K562 (cell line): ENCODE measurements at regions not wholly inside any gene's neighbourhood (a gene's known extent, or its start where the extent isn't known, plus 50 kb on each side); places are given as distances from the start of the nearest gene placed in this dataset.

Source experiments
- ATAC-seq: fragments of 200-7000 bp; cut with Tn5 transposase; 3 replicates; pipeline ENCODE4 v1.9.1; 2020; ENCODE audit warnings: moderate library complexity
- BruUV-seq: library from RNA; stranded (reverse); fragments of 400-500 nt; replicated peaks from 2 replicates; lab custom pipeline; 2021; lab: Mats Ljungman, UMichigan
- CTCF ChIA-PET: fragments of 300-600 bp; formaldehyde crosslinking; extraction: SDS; loops from one replicate; lab custom pipeline; 2021; ENCODE audit warnings: low intra/inter-chr PET ratio; lab: Yijun Ruan, JAX
- POLR2A ChIA-PET: fragments of 300-600, 350-650 bp; sonication (Branson Sonifier 250); formaldehyde crosslinking; extraction: SDS; loops from one replicate; lab custom pipeline; 2021; ENCODE audit warnings: antibody characterized with exemption, inconsistent platforms; lab: Yijun Ruan, JAX
- DNase-seq, 4 experiments: peaks; one replicate each; pipeline versions ENCODE4 v3.0.0 to v3.0.0-alpha.2; 2011 to 2018; ENCODE audit warnings: low spot score in 3 of 4, mixed read lengths in 3 of 4; ENCODE audit errors: extremely low read depth in 1 of 4
- FAIRE-seq: peaks from 2 replicates; lab custom pipeline; 2011; peaks lifted over from hg19 to GRCh38; lab: Jason Lieb, UNC
- H2AFZ ChIP-seq: 2 replicates; pipeline ENCODE4 v1.6.0; 2011; ENCODE audit warnings: low read depth, low read length, control low read depth, inconsistent platforms
- H3K27ac ChIP-seq: fragments of 200-600 bp; 3 replicates; pipeline ENCODE4 v1.8.0; 2011; ENCODE audit warnings: low read depth, mild to moderate bottlenecking, control low read depth, inconsistent platforms, low read length, moderate library complexity, mixed read lengths; ENCODE audit errors: extremely low read depth
- H3K27me3 ChIP-seq, 2 experiments: fragments of 300-600 bp in 1 of 2; 2 replicates in 1 of 2; 3 replicates in 1 of 2; pipeline versions ENCODE4 v1.6.0 to v1.8.0; 2011; ENCODE audit warnings: inconsistent platforms in 2 of 2, low read length in 2 of 2, mild to moderate bottlenecking in 1 of 2, mixed read lengths in 1 of 2, moderate library complexity in 1 of 2; ENCODE audit not compliant: control insufficient read depth in 2 of 2, insufficient read depth in 2 of 2
- H3K36me3 ChIP-seq: fragments of 300-600 bp; 3 replicates; pipeline ENCODE4 v1.8.0; 2011; ENCODE audit warnings: mild to moderate bottlenecking, low read length, inconsistent platforms; ENCODE audit not compliant: control insufficient read depth, insufficient read depth
- H3K4me1 ChIP-seq, 2 experiments: fragments of 200-600 bp in 1 of 2; replicated peaks in 1 of 2; 2 replicates in 1 of 2; 3 replicates in 1 of 2; pipeline versions ENCODE4 v1.5.1 to v1.8.0; 2011; ENCODE audit warnings: inconsistent platforms in 2 of 2, low read length in 2 of 2, mild to moderate bottlenecking in 1 of 2, mixed read lengths in 1 of 2, moderate library complexity in 1 of 2; ENCODE audit not compliant: control insufficient read depth in 2 of 2, insufficient read depth in 2 of 2
- H3K4me2 ChIP-seq: 2 replicates; pipeline ENCODE4 v1.6.1; 2011; ENCODE audit warnings: low read length, control low read depth, inconsistent platforms, mixed read lengths; ENCODE audit not compliant: insufficient read depth
- H3K4me3 ChIP-seq: fragments of 200-600 bp; sonication (generic), shearing (Covaris generic); 2 replicates; pipeline ENCODE4 v1.5.1; 2016; ENCODE audit warnings: control low read depth, inconsistent platforms
- H3K79me2 ChIP-seq: fragments of 200-600 bp; 3 replicates; pipeline ENCODE4 v1.8.0; 2011; ENCODE audit warnings: low read length, inconsistent platforms; ENCODE audit not compliant: control insufficient read depth, insufficient read depth
- H3K9ac ChIP-seq, 2 experiments: 2 replicates each; pipeline versions ENCODE4 v1.6.0 to v1.6.1; 2011; ENCODE audit warnings: low read depth in 2 of 2, low read length in 2 of 2, control low read depth in 1 of 2, inconsistent platforms in 1 of 2, mild to moderate bottlenecking in 1 of 2, mixed read lengths in 1 of 2; ENCODE audit not compliant: insufficient read depth in 1 of 2
- H3K9me1 ChIP-seq: one replicate; pipeline ENCODE4 v1.6.0; 2011; ENCODE audit warnings: inconsistent platforms, mild to moderate bottlenecking, low read length, moderate library complexity; ENCODE audit not compliant: control insufficient read depth, insufficient read depth
- H3K9me3 ChIP-seq: replicated peaks from 2 replicates; pipeline ENCODE4 v1.5.1; 2011; ENCODE audit warnings: low read depth, low read length, inconsistent platforms; ENCODE audit not compliant: control insufficient read depth, insufficient read depth
- H4K20me1 ChIP-seq: replicated peaks from 2 replicates; pipeline ENCODE4 v1.6.1; 2011; ENCODE audit warnings: low read length, inconsistent platforms, mixed read lengths; ENCODE audit not compliant: control insufficient read depth, insufficient read depth
- ATF4 ChIP-seq: fragments of 450-650 bp; formaldehyde crosslinking; IDR thresholded peaks from 2 replicates; pipeline ENCODE4 v1.4.0; 2022; ENCODE audit warnings: mild to moderate bottlenecking, moderate library complexity
- PHF8 ChIP-seq: fragments of 200-600 bp; sonication (generic); IDR thresholded peaks from 2 replicates; pipeline ENCODE4 v1.6.1; 2012; ENCODE audit warnings: mixed run types, mild to moderate bottlenecking, inconsistent platforms, low read length, moderate library complexity, borderline replicate concordance
- POLR3G ChIP-seq: IDR thresholded peaks from 2 replicates; pipeline ENCODE4 v1.6.1; 2011; ENCODE audit not compliant: insufficient read length, insufficient replicate concordance; ENCODE audit errors: extremely low read depth
- PRMT5 ChIP-seq: sonication (generic); formaldehyde crosslinking; IDR thresholded peaks from 2 replicates; pipeline ENCODE4 v1.5.0; 2020; ENCODE audit warnings: missing genetic modification reagents
- PRPF4 ChIP-seq: fragments of 200-400 bp; formaldehyde crosslinking; IDR thresholded peaks from one replicate; pipeline ENCODE4 v1.6.1; 2017; ENCODE audit warnings: low read length, low read depth, mild to moderate bottlenecking; ENCODE audit not compliant: insufficient read depth, poor library complexity, severe bottlenecking
- PTTG1 ChIP-seq: fragments of 450-650 bp; IDR thresholded peaks from 2 replicates; pipeline ENCODE4 v1.6.1; 2016; ENCODE audit warnings: low read depth, mild to moderate bottlenecking, missing genetic modification characterization, missing compliant biosample characterization
- PURB ChIP-seq: sonication (generic); formaldehyde crosslinking; IDR thresholded peaks from 2 replicates; pipeline ENCODE4 v1.9.0; 2021; ENCODE audit warnings: low read depth, mild to moderate bottlenecking, missing genetic modification reagents
- RHOXF2B ChIP-seq: fragments of 250-450 bp; sonication (Bioruptor Pico); conservative IDR thresholded peaks from 2 replicates; pipeline ENCODE4 v1.5.1; 2021
- XRCC4 ChIP-seq: IDR thresholded peaks from one replicate; pipeline ENCODE4 v1.6.1; 2011; ENCODE audit not compliant: insufficient read depth, insufficient read length; ENCODE audit errors: extremely low read depth
- ZBTB1 ChIP-seq: sonication (generic); formaldehyde crosslinking; IDR thresholded peaks from 2 replicates; pipeline ENCODE4 v1.8.1; 2023; ENCODE audit warnings: missing genetic modification reagents, low read depth, mild to moderate bottlenecking, borderline replicate concordance
- ZBTB17 ChIP-seq: fragments of 450-650 bp; formaldehyde crosslinking; IDR thresholded peaks from 2 replicates; pipeline ENCODE4 v1.4.0; 2020; ENCODE audit warnings: mild to moderate bottlenecking
- ZNF134 ChIP-seq: fragments of 250-450 bp; sonication (Bioruptor Pico); conservative IDR thresholded peaks from 2 replicates; pipeline ENCODE4 v1.4.0; 2020
- ZNF584 ChIP-seq: fragments of 200-800 bp; sonication (Bioruptor generic); IDR thresholded peaks from 2 replicates; pipeline ENCODE4 v1.6.1; 2016; ENCODE audit warnings: low read depth, mild to moderate bottlenecking, missing genetic modification characterization, missing compliant biosample characterization
- WGBS: fragments of 100-300 bp; shearing (Covaris generic); methylation state at CpG from one replicate; pipeline ENCODE4 v1.1.6; 2016; ENCODE audit warnings: low coverage, mixed read lengths; ENCODE audit not compliant: insufficient coverage; ENCODE audit errors: missing lambda C conversion rate; 5-methylcytosine and 5-hydroxymethylcytosine counted together
- in situ Hi-C: fragments of 300-500 bp; cut with MboI; formaldehyde crosslinking; loops from 4 replicates; pipeline ENCODE4 v1.15.0; 2018; ENCODE audit warnings: inconsistent platforms, mixed read lengths
- intact Hi-C: fragments of 100-400 bp; cut with micrococcal nuclease; formaldehyde crosslinking; loops from 2 replicates; pipeline ENCODE4 v1.14.2; 2022
- TF ChIP-seq, protein P1 (sequence below), 2 experiments: fragments of 250-450 bp in 1 of 2; fragments of 450-650 bp in 1 of 2; sonication (Bioruptor Pico) in 1 of 2; IDR thresholded peaks; 2 replicates each; pipeline versions ENCODE4 v1.6.1 to v1.8.0; 2016 to 2021; ENCODE audit warnings: mild to moderate bottlenecking in 2 of 2, moderate library complexity in 2 of 2, missing compliant biosample characterization in 1 of 2, missing genetic modification characterization in 1 of 2
- TF ChIP-seq, protein P2 (sequence below), 2 experiments: fragments of 450-650 bp in 1 of 2; sonication (generic) in 1 of 2; formaldehyde crosslinking; conservative IDR thresholded peaks; 2 replicates each; pipeline versions ENCODE4 v1.4.0 to v1.8.1; 2020 to 2022; ENCODE audit warnings: mild to moderate bottlenecking in 1 of 2, missing genetic modification reagents in 1 of 2
- TF ChIP-seq, protein P3 (sequence below): fragments of 450-650 bp; IDR thresholded peaks from 2 replicates; pipeline ENCODE4 v1.6.1; 2014; ENCODE audit warnings: low read depth, mild to moderate bottlenecking, moderate library complexity, borderline replicate concordance

DNA sequence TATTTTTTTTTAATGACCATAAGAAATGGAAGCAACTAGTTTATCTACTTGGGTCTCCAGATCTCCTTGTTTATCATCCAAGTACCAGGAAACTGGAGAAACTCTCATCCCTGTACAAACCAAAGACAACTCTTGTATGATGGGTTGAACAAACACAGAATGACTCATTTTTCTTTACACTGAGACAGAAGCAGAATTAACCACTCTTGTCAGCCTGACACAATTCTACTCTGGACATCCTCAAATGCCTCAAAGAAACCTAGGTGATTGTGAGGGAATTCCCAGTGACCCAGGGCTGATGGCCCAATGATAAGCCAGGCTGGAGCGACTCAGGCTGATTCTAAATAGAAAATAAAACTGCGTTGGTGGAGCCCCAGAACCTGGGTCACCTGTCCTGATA is 151.5 kb downstream of the ZNF737 start (continued):
- no peak for TF ChIP-seq ATF4
- TF ChIP-seq, protein P1, sequence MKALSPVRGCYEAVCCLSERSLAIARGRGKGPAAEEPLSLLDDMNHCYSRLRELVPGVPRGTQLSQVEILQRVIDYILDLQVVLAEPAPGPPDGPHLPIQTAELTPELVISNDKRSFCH (CRISPR knock-in tag; IDR thresholded peaks at IDR 0.05): no peak
- TF ChIP-seq, protein P1 (tag; IDR thresholded peaks at IDR 0.05): no peak

DNA sequence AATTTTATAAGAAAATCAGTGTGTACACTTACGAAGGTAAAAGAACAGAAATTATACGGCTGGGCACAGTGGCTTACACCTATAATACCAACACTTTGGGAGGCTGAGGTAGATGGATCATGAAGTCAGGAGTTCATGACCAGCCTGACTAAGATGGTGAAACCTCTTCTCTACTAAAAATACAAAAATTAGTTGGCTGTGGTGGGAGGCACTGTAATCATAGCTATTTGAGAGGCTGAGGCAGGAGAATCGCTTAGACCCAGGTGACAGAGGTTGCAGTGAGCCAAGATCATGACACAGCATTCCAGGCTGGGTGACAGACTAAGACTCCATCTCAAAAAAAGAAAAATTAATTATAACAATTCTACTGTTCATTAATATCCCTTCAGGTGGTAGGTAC is 151.9 kb downstream of the ZNF737 start:
- no peak for DNase-seq
- no peaks in the 10 kb centered on the region for H3K9me1 ChIP-seq
- ChIA-PET CTCF (no interaction called here), POLR2A (no interaction called here)
- no TSS peak for BruUV-seq
- H3K4me3 ChIP-seq: no peak overlapping the region
- no peaks in the 10 kb centered on the region for H3K36me3 ChIP-seq
- no peaks in the 10 kb centered on the region for H3K79me2 ChIP-seq
- no peak overlapping the region for H3K4me2 ChIP-seq
- ATAC-seq: no peak
- FAIRE-seq: no peak
- H3K27me3 ChIP-seq: no peaks in the 10 kb centered on the region
- in situ Hi-C loops (loop anchor here (5.0 kb wide), 1 partner anchor 124 kb away; no protein-coding TSS in a partner anchor), intact Hi-C loops (no loop called here)
- H3K9ac ChIP-seq: no peak overlapping the region
- H3K27ac ChIP-seq: no peak overlapping the region
- no peak overlapping the region for H2AFZ ChIP-seq
- no peaks in the 10 kb centered on the region for H3K4me1 ChIP-seq
- WGBS: no CpG with 5 or more reads among the region's 3 CpGs
- no peaks in the 10 kb centered on the region for H4K20me1 ChIP-seq
- H3K9me3 ChIP-seq: no peaks in the 10 kb centered on the region
- TF ChIP-seq PURB (CRISPR knock-in tag) (no peak), ZNF584 (CRISPR knock-in tag) (no peak), PRMT5 (no peak), XRCC4 (no peak), POLR3G (no peak), ZNF134 (CRISPR knock-in tag) (no peak), PTTG1 (tag) (no peak), RHOXF2B (CRISPR knock-in tag) (no peak), ZBTB1 (CRISPR knock-in tag) (no peak), ZBTB17 (no peak), PHF8 (no peak), PRPF4 (no peak)
- TF ChIP-seq, protein P2, sequence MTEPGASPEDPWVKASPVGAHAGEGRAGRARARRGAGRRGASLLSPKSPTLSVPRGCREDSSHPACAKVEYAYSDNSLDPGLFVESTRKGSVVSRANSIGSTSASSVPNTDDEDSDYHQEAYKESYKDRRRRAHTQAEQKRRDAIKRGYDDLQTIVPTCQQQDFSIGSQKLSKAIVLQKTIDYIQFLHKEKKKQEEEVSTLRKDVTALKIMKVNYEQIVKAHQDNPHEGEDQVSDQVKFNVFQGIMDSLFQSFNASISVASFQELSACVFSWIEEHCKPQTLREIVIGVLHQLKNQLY (CRISPR knock-in tag; conservative IDR thresholded peaks at IDR 0.05): no peak
- TF ChIP-seq, protein P3, sequence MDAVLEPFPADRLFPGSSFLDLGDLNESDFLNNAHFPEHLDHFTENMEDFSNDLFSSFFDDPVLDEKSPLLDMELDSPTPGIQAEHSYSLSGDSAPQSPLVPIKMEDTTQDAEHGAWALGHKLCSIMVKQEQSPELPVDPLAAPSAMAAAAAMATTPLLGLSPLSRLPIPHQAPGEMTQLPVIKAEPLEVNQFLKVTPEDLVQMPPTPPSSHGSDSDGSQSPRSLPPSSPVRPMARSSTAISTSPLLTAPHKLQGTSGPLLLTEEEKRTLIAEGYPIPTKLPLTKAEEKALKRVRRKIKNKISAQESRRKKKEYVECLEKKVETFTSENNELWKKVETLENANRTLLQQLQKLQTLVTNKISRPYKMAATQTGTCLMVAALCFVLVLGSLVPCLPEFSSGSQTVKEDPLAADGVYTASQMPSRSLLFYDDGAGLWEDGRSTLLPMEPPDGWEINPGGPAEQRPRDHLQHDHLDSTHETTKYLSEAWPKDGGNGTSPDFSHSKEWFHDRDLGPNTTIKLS: no peak
